MM.1S (cell line): ENCODE measurements at regions not wholly inside any gene's neighbourhood (a gene's known extent, or its start where the extent isn't known, plus 50 kb on each side); places are given as distances from the start of the nearest gene placed in this dataset.

Experiments used
- DNase-seq: peaks from one replicate; pipeline ENCODE4 v3.0.0-alpha.2; 2015
- H2AFZ ChIP-seq: fragments of 300-600 bp; sonication (generic); 2 replicates; pipeline ENCODE4 v1.6.0; 2016; ENCODE audit warnings: antibody characterized with exemption, low read length
- H3F3A ChIP-seq: fragments of 300-600 bp; sonication (generic); 2 replicates; pipeline ENCODE4 v1.6.1; 2016; ENCODE audit warnings: mild to moderate bottlenecking, antibody characterized with exemption, low read length, moderate library complexity, mixed read lengths; ENCODE audit not compliant: insufficient read depth
- H3K27ac ChIP-seq: fragments of 300-600 bp; sonication (generic); 2 replicates; pipeline ENCODE4 v1.5.1; 2016; ENCODE audit warnings: mild to moderate bottlenecking, low read length
- H3K27me3 ChIP-seq: fragments of 300-600 bp; sonication (generic); replicated peaks from 2 replicates; pipeline ENCODE4 v1.6.0; 2016; ENCODE audit warnings: low read length; ENCODE audit not compliant: insufficient read depth
- H3K36me3 ChIP-seq: fragments of 300-600 bp; sonication (generic); replicated peaks from 2 replicates; pipeline ENCODE4 v1.6.1; 2016; ENCODE audit warnings: mild to moderate bottlenecking, low read length, mixed read lengths; ENCODE audit not compliant: insufficient read depth
- H3K4me1 ChIP-seq: fragments of 300-600 bp; sonication (generic); 2 replicates; pipeline ENCODE4 v1.6.1; 2016; ENCODE audit warnings: low read length, mixed read lengths
- H3K4me2 ChIP-seq: fragments of 300-600 bp; sonication (generic); 2 replicates; pipeline ENCODE4 v1.6.0; 2016; ENCODE audit warnings: low read depth, low read length
- H3K4me3 ChIP-seq: fragments of 300-600 bp; sonication (generic); 2 replicates; pipeline ENCODE4 v1.5.1; 2016; ENCODE audit warnings: low read length, mixed read lengths
- H3K79me2 ChIP-seq: fragments of 300-600 bp; sonication (generic); 2 replicates; pipeline ENCODE4 v1.6.1; 2016; ENCODE audit warnings: mixed run types, low read length, mixed read lengths
- H3K9ac ChIP-seq: fragments of 300-600 bp; sonication (generic); 2 replicates; pipeline ENCODE4 v1.6.1; 2016; ENCODE audit warnings: low read length, mixed read lengths
- H3K9me2 ChIP-seq: fragments of 300-600 bp; sonication (generic); replicated peaks from 2 replicates; pipeline ENCODE4 v1.6.1; 2016; ENCODE audit warnings: mild to moderate bottlenecking, low read length, mixed read lengths; ENCODE audit not compliant: insufficient read depth
- H3K9me3 ChIP-seq: fragments of 300-600 bp; sonication (generic); replicated peaks from 2 replicates; pipeline ENCODE4 v1.6.1; 2016; ENCODE audit warnings: mild to moderate bottlenecking, low read length, mixed read lengths; ENCODE audit not compliant: insufficient read depth
- H4K20me1 ChIP-seq: fragments of 300-600 bp; sonication (generic); 2 replicates; pipeline ENCODE4 v1.6.1; 2016; ENCODE audit warnings: mild to moderate bottlenecking, low read length, moderate library complexity, mixed read lengths; ENCODE audit not compliant: insufficient read depth
- EZH2 ChIP-seq: fragments of 300-600 bp; sonication (generic); optimal IDR thresholded peaks from 2 replicates; pipeline ENCODE3; 2017; ENCODE audit warnings: low read depth, mild to moderate bottlenecking, antibody characterized with exemption, low read length, mixed read lengths
- EZH2phosphoT487 ChIP-seq: fragments of 300-600 bp; sonication (generic); IDR thresholded peaks from 2 replicates; pipeline ENCODE4 v1.6.1; 2018; ENCODE audit warnings: antibody characterized with exemption, low read length
- TF ChIP-seq, protein P1 (sequence below): fragments of 300-600 bp; sonication (generic); IDR thresholded peaks from 2 replicates; pipeline ENCODE4 v1.5.1; 2016; ENCODE audit warnings: antibody characterized with exemption, low read length, mixed read lengths

DNA sequence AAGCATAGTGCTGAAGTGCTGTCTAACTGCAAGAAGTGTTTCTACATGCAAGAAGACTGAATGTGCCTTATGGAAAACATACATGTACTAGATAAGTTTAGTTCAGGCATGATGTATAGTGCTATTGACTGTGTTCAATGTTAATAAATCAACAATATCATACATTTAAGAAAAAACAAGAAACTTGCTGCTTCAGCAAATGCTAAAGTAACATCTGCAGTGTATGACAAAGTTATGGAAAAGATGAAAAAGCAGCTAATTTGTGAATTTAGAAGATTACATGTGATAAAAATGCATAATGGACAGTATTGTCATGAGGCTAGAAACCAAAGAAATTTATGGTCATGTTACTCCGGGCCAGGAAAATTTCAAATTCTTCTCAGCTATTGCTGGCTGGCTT is 174.9 kb upstream of the SPTLC3 start:
- H3K79me2 ChIP-seq: no peaks in the 10 kb centered on the region

DNA sequence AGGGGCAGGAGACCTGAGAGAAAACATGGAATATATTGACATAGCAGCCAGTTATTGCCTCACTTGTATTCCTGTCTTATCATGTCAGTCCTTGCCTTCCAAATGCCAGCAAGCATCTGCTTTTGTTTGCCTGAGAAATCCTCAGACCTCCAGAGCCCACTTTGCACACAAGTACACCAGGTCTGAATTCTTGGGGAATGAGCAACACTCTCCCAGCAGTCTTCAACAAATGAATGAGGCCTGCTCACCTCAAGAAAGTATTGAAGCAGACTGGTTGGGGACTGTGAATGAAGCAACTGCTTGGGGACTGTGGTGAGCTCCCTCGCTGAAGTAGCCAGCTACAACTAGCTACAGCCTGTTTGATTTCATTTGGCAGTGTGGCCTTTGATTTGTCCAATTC is 172.8 kb upstream of the SPTLC3 start:
- Histone ChIP-seq H3F3A (no peaks in the 10 kb centered on the region), H3K4me1 (no peaks in the 10 kb centered on the region), H3K9me3 (no peaks in the 10 kb centered on the region), H2AFZ (no peak overlapping the region), H3K79me2 (no peaks in the 10 kb centered on the region), H3K36me3 (no peaks in the 10 kb centered on the region), H3K4me3 (no peak overlapping the region), H3K27me3 (no peaks in the 10 kb centered on the region), H3K4me2 (no peak overlapping the region), H3K9me2 (no peaks in the 10 kb centered on the region), H4K20me1 (no peaks in the 10 kb centered on the region), H3K9ac (no peak overlapping the region), H3K27ac (no peak overlapping the region)
- no peak for DNase-seq
- TF ChIP-seq EZH2 (no peak), EZH2phosphoT487 (no peak)
- TF ChIP-seq, protein P1, sequence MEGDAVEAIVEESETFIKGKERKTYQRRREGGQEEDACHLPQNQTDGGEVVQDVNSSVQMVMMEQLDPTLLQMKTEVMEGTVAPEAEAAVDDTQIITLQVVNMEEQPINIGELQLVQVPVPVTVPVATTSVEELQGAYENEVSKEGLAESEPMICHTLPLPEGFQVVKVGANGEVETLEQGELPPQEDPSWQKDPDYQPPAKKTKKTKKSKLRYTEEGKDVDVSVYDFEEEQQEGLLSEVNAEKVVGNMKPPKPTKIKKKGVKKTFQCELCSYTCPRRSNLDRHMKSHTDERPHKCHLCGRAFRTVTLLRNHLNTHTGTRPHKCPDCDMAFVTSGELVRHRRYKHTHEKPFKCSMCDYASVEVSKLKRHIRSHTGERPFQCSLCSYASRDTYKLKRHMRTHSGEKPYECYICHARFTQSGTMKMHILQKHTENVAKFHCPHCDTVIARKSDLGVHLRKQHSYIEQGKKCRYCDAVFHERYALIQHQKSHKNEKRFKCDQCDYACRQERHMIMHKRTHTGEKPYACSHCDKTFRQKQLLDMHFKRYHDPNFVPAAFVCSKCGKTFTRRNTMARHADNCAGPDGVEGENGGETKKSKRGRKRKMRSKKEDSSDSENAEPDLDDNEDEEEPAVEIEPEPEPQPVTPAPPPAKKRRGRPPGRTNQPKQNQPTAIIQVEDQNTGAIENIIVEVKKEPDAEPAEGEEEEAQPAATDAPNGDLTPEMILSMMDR: no peak

More for the DNA sequence above, 174.9 kb upstream of the SPTLC3 start:
- Histone ChIP-seq H3K4me1 (no peaks in the 10 kb centered on the region), H3K9me2 (no peaks in the 10 kb centered on the region), H3K9me3 (no peaks in the 10 kb centered on the region), H3K27me3 (no peaks in the 10 kb centered on the region), H3K4me2 (no peak overlapping the region), H3F3A (no peaks in the 10 kb centered on the region), H3K4me3 (no peak overlapping the region), H2AFZ (no peak overlapping the region), H3K36me3 (no peaks in the 10 kb centered on the region), H3K27ac (no peak overlapping the region), H3K9ac (no peak overlapping the region), H4K20me1 (no peaks in the 10 kb centered on the region)
- no peak for TF ChIP-seq EZH2phosphoT487
- no peak for DNase-seq

DNA sequence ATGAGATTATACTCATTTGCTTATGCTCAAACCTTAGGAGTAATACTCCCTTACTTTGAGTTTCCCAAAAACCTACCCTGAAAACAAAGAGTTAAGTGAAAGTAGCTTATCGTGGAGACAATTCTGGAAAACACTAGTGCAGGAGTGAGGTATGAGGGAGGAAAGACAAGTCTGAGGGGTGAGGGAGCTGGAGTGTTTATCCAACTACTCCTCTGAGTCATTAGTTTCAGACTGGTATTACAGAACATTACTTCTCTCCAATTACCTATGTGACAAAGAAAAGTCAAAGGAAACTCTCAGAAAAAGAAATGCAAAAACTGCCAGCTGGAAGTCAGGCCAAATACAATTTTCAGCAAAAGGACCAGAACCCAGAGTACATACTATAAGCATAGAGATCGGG is 171.1 kb upstream of the SPTLC3 start:
- H3K79me2 ChIP-seq: no peaks in the 10 kb centered on the region
- no peak for DNase-seq
- H3K27me3 ChIP-seq: no peaks in the 10 kb centered on the region
- H3K4me3 ChIP-seq: no peak overlapping the region
- H2AFZ ChIP-seq: no peak overlapping the region
- no peaks in the 10 kb centered on the region for H3K36me3 ChIP-seq
- no peaks in the 10 kb centered on the region for H4K20me1 ChIP-seq
- H3K9me3 ChIP-seq: no peaks in the 10 kb centered on the region
- H3K9me2 ChIP-seq: no peaks in the 10 kb centered on the region
- H3K4me1 ChIP-seq: no peaks in the 10 kb centered on the region
- no peak overlapping the region for H3K27ac ChIP-seq
- no peaks in the 10 kb centered on the region for H3F3A ChIP-seq
- H3K4me2 ChIP-seq: no peak overlapping the region
- H3K9ac ChIP-seq: no peak overlapping the region
- TF ChIP-seq EZH2 (no peak), EZH2phosphoT487 (no peak)
- TF ChIP-seq, protein P1: no peak

DNA sequence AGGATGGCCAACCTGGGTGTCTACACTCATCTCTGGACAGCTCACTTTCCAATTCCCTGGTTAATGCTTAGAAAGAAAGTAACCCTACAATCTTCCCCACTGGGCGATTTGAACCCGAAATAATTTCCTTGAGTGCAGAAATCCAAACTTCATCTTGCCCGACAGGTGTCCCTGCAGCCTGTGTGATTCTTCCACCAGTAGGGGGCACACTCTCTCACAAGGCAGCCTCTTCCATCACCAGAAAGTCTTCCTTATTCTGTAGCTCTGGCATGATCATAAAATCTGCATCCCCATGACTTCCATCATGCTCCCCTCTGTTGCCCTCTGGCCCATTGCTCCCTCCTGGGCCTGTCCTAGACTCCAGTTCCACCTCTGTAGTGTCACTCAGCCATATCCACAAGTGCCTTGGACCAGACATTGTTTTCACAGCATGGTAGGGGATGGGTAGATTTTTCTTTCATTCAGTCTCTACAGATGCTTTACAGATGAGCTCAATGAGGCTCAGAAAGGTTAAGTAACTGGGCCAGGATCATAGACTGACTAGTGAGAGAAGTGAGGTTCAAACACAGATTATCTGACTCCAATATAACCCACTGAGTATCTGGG is 170.4 kb upstream of the SPTLC3 start:
- H2AFZ ChIP-seq: no peak overlapping the region
- no peak overlapping the region for H3K9ac ChIP-seq
- H3K4me1 ChIP-seq: no peaks in the 10 kb centered on the region
- no peaks in the 10 kb centered on the region for H3K9me2 ChIP-seq
- no peak for DNase-seq
- H3K36me3 ChIP-seq: no peaks in the 10 kb centered on the region
- no peaks in the 10 kb centered on the region for H3K9me3 ChIP-seq
- H3K27ac ChIP-seq: no peak overlapping the region
- H4K20me1 ChIP-seq: no peaks in the 10 kb centered on the region
- no peak overlapping the region for H3K4me3 ChIP-seq
- no peaks in the 10 kb centered on the region for H3F3A ChIP-seq
- no peak for TF ChIP-seq EZH2phosphoT487
- TF ChIP-seq, protein P1: peak; percentile 21
- no peak for TF ChIP-seq EZH2
- H3K27me3 ChIP-seq: no peaks in the 10 kb centered on the region
- H3K4me2 ChIP-seq: no peak overlapping the region
- no peaks in the 10 kb centered on the region for H3K79me2 ChIP-seq
